ENCODE measurements at regions not wholly inside any gene's neighbourhood (a gene's known extent, or its start where the extent isn't known, plus 50 kb on each side); places are given as distances from the start of the nearest gene placed in this dataset.
"Not testable (repeated sequence)": the region's sequence is repeated elsewhere in the genome, so short reads cannot be mapped to it uniquely, and the experiment has no call there.

- in situ Hi-C loops (cut with MboI; ENCODE audit: low sequenced_read_pairs), result no loop called here
Observed at GRCh38 chr7:112985377-112985987, 101.1 kb downstream of the GPR85 start.

- in situ Hi-C loops (cut with MboI; ENCODE audit: low sequenced_read_pairs), result no loop called here
Observed at GRCh38 chr7:112982441-112983063, 104.1 kb downstream of the GPR85 start.

- in situ Hi-C loops (cut with MboI; ENCODE audit: low sequenced_read_pairs), result no loop called here
Observed at GRCh38 chr7:112981966-112982365, 104.7 kb downstream of the GPR85 start.

GRCh38 chr7:112979055-112979454, 107.6 kb downstream of the GPR85 start:
- in situ Hi-C loops (cut with MboI; ENCODE audit: low sequenced_read_pairs), result not testable (repeated sequence)

- in situ Hi-C loops (cut with MboI; ENCODE audit: low sequenced_read_pairs), result not testable (repeated sequence)
Observed at GRCh38 chr7:112977244-112977955, 109.2 kb downstream of the GPR85 start.

GRCh38 chr7:112970771-112971170, 115.9 kb downstream of the GPR85 start:
- in situ Hi-C loops (cut with MboI; ENCODE audit: low sequenced_read_pairs), result no loop called here

GRCh38 chr7:112969946-112970345, 116.7 kb downstream of the GPR85 start:
- in situ Hi-C loops (cut with MboI; ENCODE audit: low sequenced_read_pairs), result no loop called here

- in situ Hi-C loops (cut with MboI; ENCODE audit: low sequenced_read_pairs), result no loop called here
Observed at GRCh38 chr7:112965506-112965905, 121.1 kb downstream of the GPR85 start.

GRCh38 chr7:112963634-112964033, 123.0 kb downstream of the GPR85 start:
- in situ Hi-C loops (cut with MboI; ENCODE audit: low sequenced_read_pairs), result no loop called here

GRCh38 chr7:112962815-112963214, 123.8 kb downstream of the GPR85 start:
- in situ Hi-C loops (cut with MboI; ENCODE audit: low sequenced_read_pairs), result no loop called here

- in situ Hi-C loops (cut with MboI; ENCODE audit: low sequenced_read_pairs), result no loop called here
Observed at GRCh38 chr7:112959276-112959675, 127.4 kb downstream of the GPR85 start.

- in situ Hi-C loops (cut with MboI; ENCODE audit: low sequenced_read_pairs), result no loop called here
Observed at GRCh38 chr7:112958775-112959174, 127.9 kb downstream of the GPR85 start.

- in situ Hi-C loops (cut with MboI; ENCODE audit: low sequenced_read_pairs), result no loop called here
Observed at GRCh38 chr7:112957901-112958300, 128.7 kb downstream of the GPR85 start.

- in situ Hi-C loops (cut with MboI; ENCODE audit: low sequenced_read_pairs), result not testable (repeated sequence)
Observed at GRCh38 chr7:112953031-112953430, 133.6 kb downstream of the GPR85 start.

GRCh38 chr7:112951070-112951469, 135.6 kb downstream of the GPR85 start:
- in situ Hi-C loops (cut with MboI; ENCODE audit: low sequenced_read_pairs), result no loop called here

- in situ Hi-C loops (cut with MboI; ENCODE audit: low sequenced_read_pairs), result not testable (repeated sequence)
Observed at GRCh38 chr7:112949682-112950081, 136.9 kb downstream of the GPR85 start.

GRCh38 chr7:112946350-112946749, 140.3 kb downstream of the GPR85 start:
- in situ Hi-C loops (cut with MboI; ENCODE audit: low sequenced_read_pairs), result no loop called here

- in situ Hi-C loops (cut with MboI; ENCODE audit: low sequenced_read_pairs), result no loop called here
Observed at GRCh38 chr7:112945046-112945445, 141.6 kb downstream of the GPR85 start.

GRCh38 chr7:112942981-112943380, 143.6 kb downstream of the GPR85 start:
- in situ Hi-C loops (cut with MboI; ENCODE audit: low sequenced_read_pairs), result no loop called here

- in situ Hi-C loops (cut with MboI; ENCODE audit: low sequenced_read_pairs), result not testable (repeated sequence)
Observed at GRCh38 chr7:112942125-112942524, 144.5 kb downstream of the GPR85 start.

GRCh38 chr7:112940314-112940732, 146.3 kb downstream of the GPR85 start:
- in situ Hi-C loops (cut with MboI; ENCODE audit: low sequenced_read_pairs), result no loop called here
